Activated B cell treated with CpG ODN at 0.5 μM for 24 hours (primary cell): ENCODE measurements at regions not wholly inside any gene's neighbourhood (a gene's known extent, or its start where the extent isn't known, plus 50 kb on each side); places are given as distances from the start of the nearest gene placed in this dataset.
"Not testable (repeated sequence)": the region's sequence is repeated elsewhere in the genome, so short reads cannot be mapped to it uniquely, and the experiment has no call there.

Experiments used
- ATAC-seq: fragments of 200-7000 bp; cut with Tn5 transposase; one replicate; pipeline ENCODE4 v1.10.0; 2021; ENCODE audit warnings: low read depth, mild to moderate bottlenecking, moderate library complexity
- CTCF ChIA-PET: fragments of 350-600 bp; sonication (Branson Sonifier 250); formaldehyde crosslinking; loops from one replicate; lab custom pipeline; 2021; ENCODE audit warnings: antibody characterized with exemption; lab: Charles Lee
- POLR2A ChIA-PET: fragments of 350-600 bp; sonication (Branson Sonifier 250); formaldehyde crosslinking; loops from one replicate; lab custom pipeline; 2021; ENCODE audit warnings: antibody characterized with exemption; lab: Charles Lee
- DNase-seq: peaks from one replicate; pipeline ENCODE4 v3.0.0; 2022
- H3K27ac Mint-ChIP-seq: one replicate; pipeline ENCODE4 v1.8.0; 2020; ENCODE audit warnings: mixed read lengths
- H3K27me3 Mint-ChIP-seq: one replicate; pipeline ENCODE4 v1.8.0; 2021; ENCODE audit warnings: mixed read lengths
- H3K36me3 Mint-ChIP-seq: one replicate; pipeline ENCODE4 v1.8.0; 2021; ENCODE audit warnings: low read depth, mixed read lengths
- H3K4me1 Mint-ChIP-seq: one replicate; pipeline ENCODE4 v1.8.0; 2021; ENCODE audit warnings: mixed read lengths
- H3K4me3 Mint-ChIP-seq: one replicate; pipeline ENCODE4 v1.8.0; 2020; ENCODE audit warnings: mild to moderate bottlenecking, mixed read lengths
- H3K9me3 Mint-ChIP-seq: one replicate; pipeline ENCODE4 v1.8.0; 2020; ENCODE audit warnings: mixed read lengths
- CTCF ChIP-seq: fragments of 200-600 bp; IDR thresholded peaks from one replicate; pipeline ENCODE4 v1.8.0; 2022; ENCODE audit warnings: antibody characterized with exemption, mild to moderate bottlenecking
- intact Hi-C: fragments of 100-400 bp; cut with micrococcal nuclease; formaldehyde crosslinking; loops from one replicate; pipeline ENCODE4 v1.15.1; 2024

- ChIA-PET CTCF (no interaction called here), POLR2A (no interaction called here)
- Mint-ChIP-seq H3K27ac (no peak overlapping the region), H3K27me3 (no peaks in the 10 kb centered on the region), H3K9me3 (peaks cover 3% of the 10 kb centered on the region), H3K36me3 (no peaks in the 10 kb centered on the region), H3K4me1 (no peaks in the 10 kb centered on the region), H3K4me3 (no peak overlapping the region)
- DNase-seq, result no peak
- intact Hi-C loops, result no loop called here
- no peak for TF ChIP-seq CTCF
- ATAC-seq, result no peak
These were observed 133.8 kb downstream of the SLC35B3 start for GRCh38 chr6:8301502-8301901.

GRCh38 chr6:8299034-8299433 lies 136.3 kb downstream of the SLC35B3 start:
- intact Hi-C loops, result no loop called here
- CTCF ChIA-PET, result no interaction called here
- no peak for DNase-seq
- H3K27me3 Mint-ChIP-seq, result no peaks in the 10 kb centered on the region
- no peak overlapping the region for H3K4me3 Mint-ChIP-seq
- no peak overlapping the region for H3K27ac Mint-ChIP-seq
- POLR2A ChIA-PET, result no interaction called here
- ATAC-seq, result no peak
- no peaks in the 10 kb centered on the region for H3K4me1 Mint-ChIP-seq
- H3K9me3 Mint-ChIP-seq, result peaks cover 6% of the 10 kb centered on the region
- no peak for TF ChIP-seq CTCF
- no peaks in the 10 kb centered on the region for H3K36me3 Mint-ChIP-seq

GRCh38 chr6:8282946-8283345 lies 152.4 kb downstream of the SLC35B3 start:
- H3K4me1 Mint-ChIP-seq, H3K27me3 Mint-ChIP-seq, ATAC-seq, CTCF ChIA-PET, H3K9me3 Mint-ChIP-seq, H3K4me3 Mint-ChIP-seq, DNase-seq, intact Hi-C loops, H3K27ac Mint-ChIP-seq, H3K36me3 Mint-ChIP-seq: not testable (repeated sequence)
- POLR2A ChIA-PET, result interaction anchor here (0.6 kb wide), 1 partner anchor 136 kb away, joined by 3 read pairs; no protein-coding TSS in a partner anchor

- no peak overlapping the region for H3K4me3 Mint-ChIP-seq
- H3K36me3 Mint-ChIP-seq, result no peaks in the 10 kb centered on the region
- DNase-seq (no peak), ATAC-seq (no peak)
- intact Hi-C loops, result no loop called here
- TF ChIP-seq CTCF, result no peak
- no peak overlapping the region for H3K27ac Mint-ChIP-seq
- no peaks in the 10 kb centered on the region for H3K9me3 Mint-ChIP-seq
- H3K4me1 Mint-ChIP-seq, result no peaks in the 10 kb centered on the region
- POLR2A ChIA-PET, result no interaction called here
- no peaks in the 10 kb centered on the region for H3K27me3 Mint-ChIP-seq
- CTCF ChIA-PET, result no interaction called here
These were observed 153.0 kb downstream of the SLC35B3 start for GRCh38 chr6:8282380-8282779.

GRCh38 chr6:8279041-8279805 lies 156.1 kb downstream of the SLC35B3 start:
- POLR2A ChIA-PET, result no interaction called here
- CTCF ChIA-PET, result no interaction called here
- Mint-ChIP-seq H3K27ac (no peak overlapping the region), H3K9me3 (no peaks in the 10 kb centered on the region), H3K27me3 (no peaks in the 10 kb centered on the region), H3K4me3 (no peak overlapping the region), H3K4me1 (no peaks in the 10 kb centered on the region), H3K36me3 (no peaks in the 10 kb centered on the region)
- intact Hi-C loops, result no loop called here
- DNase-seq (no peak), ATAC-seq (no peak)
- no peak for TF ChIP-seq CTCF
